CD4-positive, alpha-beta T cell (primary cell): ENCODE measurements at regions not wholly inside any gene's neighbourhood (a gene's known extent, or its start where the extent isn't known, plus 50 kb on each side); places are given as distances from the start of the nearest gene placed in this dataset.

Source experiments
- ATAC-seq: fragments of 200-7000 bp; cut with Tn5 transposase; one replicate; pipeline ENCODE4 v1.10.0; 2022; ENCODE audit warnings: mild to moderate bottlenecking; ENCODE audit not compliant: poor library complexity
- CTCF ChIA-PET: fragments of 350-600 bp; sonication (Branson Sonifier 250); formaldehyde crosslinking; loops from one replicate; lab custom pipeline; 2021; ENCODE audit warnings: antibody characterized with exemption, inconsistent platforms; lab: Charles Lee
- POLR2A ChIA-PET: fragments of 350-600 bp; sonication (Branson Sonifier 250); formaldehyde crosslinking; loops from one replicate; lab custom pipeline; 2021; ENCODE audit warnings: antibody characterized with exemption, inconsistent platforms; lab: Charles Lee
- DNase-seq, 14 experiments: peaks; one replicate each; pipeline ENCODE4 v3.0.0-alpha.2; 2013 to 2020; ENCODE audit warnings: mixed read lengths in 2 of 14
- H3K27ac ChIP-seq, 2 donors: one replicate each; pipeline versions ENCODE4 v1.5.1 to v1.7.0; 2013; ENCODE audit warnings: low read length in 2 of 2, low read depth in 1 of 2, mild to moderate bottlenecking in 1 of 2
- H3K27me3 ChIP-seq, 2 experiments: 1 replicate in 1 of 2; 2 replicates in 1 of 2; pipeline versions ENCODE4 v1.6.1 to v1.7.0; 2013; ENCODE audit warnings: low read length in 2 of 2, control low read depth in 1 of 2, mild to moderate bottlenecking in 1 of 2, moderate library complexity in 1 of 2; ENCODE audit not compliant: insufficient read depth in 2 of 2, control insufficient read depth in 1 of 2
- H3K36me3 ChIP-seq: one replicate; pipeline ENCODE4 v1.6.1; 2013; ENCODE audit warnings: low read length, control low read depth; ENCODE audit not compliant: insufficient read depth
- H3K4me1 ChIP-seq: one replicate; pipeline ENCODE4 v1.6.1; 2013; ENCODE audit warnings: low read length, control low read depth; ENCODE audit not compliant: insufficient read depth
- H3K4me3 ChIP-seq: one replicate; pipeline ENCODE4 v1.5.1; 2013; ENCODE audit warnings: mild to moderate bottlenecking, low read length, moderate library complexity
- H3K9me3 ChIP-seq, 2 experiments: 1 replicate in 1 of 2; 2 replicates in 1 of 2; pipeline versions ENCODE4 v1.6.1 to v1.7.0; 2013; ENCODE audit warnings: low read length in 2 of 2, mild to moderate bottlenecking in 2 of 2, control low read depth in 1 of 2, moderate library complexity in 1 of 2; ENCODE audit not compliant: control insufficient read depth in 1 of 2, insufficient read depth in 1 of 2
- H3K27ac Mint-ChIP-seq: one replicate; pipeline ENCODE4 v1.8.0; 2020; ENCODE audit warnings: mixed read lengths
- H3K27me3 Mint-ChIP-seq: one replicate; pipeline ENCODE4 v1.8.0; 2021; ENCODE audit warnings: mixed read lengths
- H3K36me3 Mint-ChIP-seq: one replicate; pipeline ENCODE4 v1.8.0; 2021; ENCODE audit warnings: low read depth, mixed read lengths
- H3K4me1 Mint-ChIP-seq: one replicate; pipeline ENCODE4 v1.8.0; 2021; ENCODE audit warnings: low read depth, mixed read lengths
- H3K4me3 Mint-ChIP-seq: one replicate; pipeline ENCODE4 v1.8.0; 2020; ENCODE audit warnings: mild to moderate bottlenecking, mixed read lengths
- H3K9me3 Mint-ChIP-seq: one replicate; pipeline ENCODE4 v1.8.0; 2020; ENCODE audit warnings: mixed read lengths
- intact Hi-C, 2 experiments: fragments of 100-400 bp; cut with DNase I in 1 of 2; cut with micrococcal nuclease in 1 of 2; formaldehyde crosslinking; loops; one replicate each; pipeline versions ENCODE4 v1.15.1 to v1.9.0; 2023 to 2025; cut with DNase I, micrococcal nuclease
- TF ChIP-seq, protein P1 (sequence below): fragments of 200-600 bp; IDR thresholded peaks from one replicate; pipeline ENCODE4 v1.8.0; 2022; ENCODE audit warnings: antibody characterized with exemption, mild to moderate bottlenecking

- Histone ChIP-seq H3K27me3 (peaks cover 12 to 52% of the 10 kb centered on the region in 2 experiments), H3K4me1 (no peaks in the 10 kb centered on the region), H3K36me3 (no peaks in the 10 kb centered on the region), H3K27ac (no peak overlapping the region), H3K9me3 (peaks cover 0 to 14% of the 10 kb centered on the region in 2 experiments), H3K4me3 (no peak overlapping the region)
- ATAC-seq (no peak), DNase-seq (no peak)
- intact Hi-C loops, result no loop called here
- H3K27ac Mint-ChIP-seq, result no peak overlapping the region
- CTCF ChIA-PET, result no interaction called here
- H3K4me3 Mint-ChIP-seq, result no peak overlapping the region
- peaks cover 72% of the 10 kb centered on the region for H3K27me3 Mint-ChIP-seq
- TF ChIP-seq, protein P1, sequence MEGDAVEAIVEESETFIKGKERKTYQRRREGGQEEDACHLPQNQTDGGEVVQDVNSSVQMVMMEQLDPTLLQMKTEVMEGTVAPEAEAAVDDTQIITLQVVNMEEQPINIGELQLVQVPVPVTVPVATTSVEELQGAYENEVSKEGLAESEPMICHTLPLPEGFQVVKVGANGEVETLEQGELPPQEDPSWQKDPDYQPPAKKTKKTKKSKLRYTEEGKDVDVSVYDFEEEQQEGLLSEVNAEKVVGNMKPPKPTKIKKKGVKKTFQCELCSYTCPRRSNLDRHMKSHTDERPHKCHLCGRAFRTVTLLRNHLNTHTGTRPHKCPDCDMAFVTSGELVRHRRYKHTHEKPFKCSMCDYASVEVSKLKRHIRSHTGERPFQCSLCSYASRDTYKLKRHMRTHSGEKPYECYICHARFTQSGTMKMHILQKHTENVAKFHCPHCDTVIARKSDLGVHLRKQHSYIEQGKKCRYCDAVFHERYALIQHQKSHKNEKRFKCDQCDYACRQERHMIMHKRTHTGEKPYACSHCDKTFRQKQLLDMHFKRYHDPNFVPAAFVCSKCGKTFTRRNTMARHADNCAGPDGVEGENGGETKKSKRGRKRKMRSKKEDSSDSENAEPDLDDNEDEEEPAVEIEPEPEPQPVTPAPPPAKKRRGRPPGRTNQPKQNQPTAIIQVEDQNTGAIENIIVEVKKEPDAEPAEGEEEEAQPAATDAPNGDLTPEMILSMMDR, result no peak
- no peaks in the 10 kb centered on the region for H3K9me3 Mint-ChIP-seq
- H3K36me3 Mint-ChIP-seq, result no peaks in the 10 kb centered on the region
- H3K4me1 Mint-ChIP-seq, result no peaks in the 10 kb centered on the region
- POLR2A ChIA-PET, result interaction anchor here (0.6 kb wide), 1 partner anchor 172 kb away, joined by 4 read pairs; no protein-coding TSS in a partner anchor
Measured at GRCh38 chr1:29385966-29386365, 149.6 kb downstream of the PTPRU start.

- TF ChIP-seq, protein P1, result no peak
- Histone ChIP-seq H3K4me3 (no peak overlapping the region), H3K27me3 (peaks cover 12 to 40% of the 10 kb centered on the region in 2 experiments), H3K27ac (no peak overlapping the region), H3K9me3 (peaks cover 9 to 14% of the 10 kb centered on the region in 2 experiments), H3K36me3 (no peaks in the 10 kb centered on the region), H3K4me1 (no peaks in the 10 kb centered on the region)
- H3K4me3 Mint-ChIP-seq, result no peak overlapping the region
- ChIA-PET POLR2A (no interaction called here), CTCF (no interaction called here)
- ATAC-seq (no peak), DNase-seq (no peak)
- intact Hi-C loops, result no loop called here
- H3K27ac Mint-ChIP-seq, result no peak overlapping the region
- H3K36me3 Mint-ChIP-seq, result no peaks in the 10 kb centered on the region
- H3K27me3 Mint-ChIP-seq, result peaks cover 59% of the 10 kb centered on the region
- no peaks in the 10 kb centered on the region for H3K9me3 Mint-ChIP-seq
- no peaks in the 10 kb centered on the region for H3K4me1 Mint-ChIP-seq
Measured at GRCh38 chr1:29384496-29385015, 148.2 kb downstream of the PTPRU start.

GRCh38 chr1:29383746-29384371 lies 147.5 kb downstream of the PTPRU start:
- TF ChIP-seq, protein P1, result no peak
- POLR2A ChIA-PET, result no interaction called here
- Histone ChIP-seq H3K4me1 (no peaks in the 10 kb centered on the region), H3K4me3 (no peak overlapping the region), H3K27me3 (peaks cover 12 to 37% of the 10 kb centered on the region in 2 experiments), H3K27ac (no peak overlapping the region), H3K9me3 (peaks cover 14 to 16% of the 10 kb centered on the region in 2 experiments), H3K36me3 (no peaks in the 10 kb centered on the region)
- Mint-ChIP-seq H3K27me3 (peaks cover 56% of the 10 kb centered on the region), H3K36me3 (no peaks in the 10 kb centered on the region), H3K9me3 (peaks cover 4% of the 10 kb centered on the region), H3K4me1 (no peaks in the 10 kb centered on the region), H3K27ac (no peak overlapping the region), H3K4me3 (no peak overlapping the region)
- CTCF ChIA-PET, result no interaction called here
- ATAC-seq (no peak), DNase-seq (no peak)
- intact Hi-C loops, result no loop called here
